SK-N-SH (cell line): ENCODE measurements at regions not wholly inside any gene's neighbourhood (a gene's known extent, or its start where the extent isn't known, plus 50 kb on each side); places are given as distances from the start of the nearest gene placed in this dataset.

Experiments
- CTCF ChIA-PET: fragments of 300-600, 350-600 bp; formaldehyde crosslinking; extraction: SDS; loops from one replicate; lab custom pipeline; 2021; lab: Yijun Ruan, JAX
- POLR2A ChIA-PET: fragments of 350-600 bp; sonication (Branson Sonifier 250); formaldehyde crosslinking; extraction: SDS; loops from one replicate; lab custom pipeline; 2020; ENCODE audit warnings: antibody characterized with exemption, inconsistent platforms; lab: Yijun Ruan, JAX
- DNase-seq: peaks from one replicate; pipeline ENCODE4 v3.0.0; 2012
- H2AFZ ChIP-seq: fragments of 200-600 bp; sonication (generic); 2 replicates; pipeline ENCODE4 v1.8.1; 2016; ENCODE audit warnings: antibody characterized with exemption, mild to moderate bottlenecking, low read depth
- H3F3A ChIP-seq: fragments of 200-600 bp; sonication (generic); replicated peaks from 2 replicates; pipeline ENCODE3; 2016; ENCODE audit warnings: antibody characterized with exemption, mild to moderate bottlenecking; ENCODE audit not compliant: insufficient read depth
- H3K27ac ChIP-seq, 2 experiments: fragments of 200-500 bp in 1 of 2; fragments of 200-600 bp in 1 of 2; sonication (Bioruptor generic) in 1 of 2; sonication (generic), shearing (Covaris generic) in 1 of 2; 2 replicates each; pipeline versions ENCODE4 v1.5.1 to v1.6.1; 2014 to 2016; ENCODE audit warnings: low read depth in 2 of 2, inconsistent platforms in 1 of 2, low read length in 1 of 2, mild to moderate bottlenecking in 1 of 2, mixed read lengths in 1 of 2
- H3K27me3 ChIP-seq: fragments of 200-600 bp; sonication (generic), shearing (Covaris generic); 2 replicates; pipeline ENCODE4 v1.6.1; 2016; ENCODE audit warnings: mixed run types; ENCODE audit not compliant: insufficient read depth
- H3K36me3 ChIP-seq, 2 experiments: fragments of 200-500 bp in 1 of 2; fragments of 200-600 bp in 1 of 2; sonication (Bioruptor generic) in 1 of 2; sonication (generic) in 1 of 2; replicated peaks in 1 of 2; 2 replicates each; pipeline versions ENCODE3 to v1.5.1; 2014 to 2016; ENCODE audit warnings: low read length in 1 of 2, mild to moderate bottlenecking in 1 of 2; ENCODE audit not compliant: insufficient read depth in 2 of 2, control insufficient read depth in 1 of 2
- H3K4me1 ChIP-seq, 2 experiments: fragments of 200-500 bp in 1 of 2; fragments of 200-600 bp in 1 of 2; sonication (Bioruptor generic) in 1 of 2; sonication (generic), shearing (Covaris generic) in 1 of 2; 2 replicates each; pipeline versions ENCODE4 v1.5.1 to v1.6.1; 2014 to 2016; ENCODE audit warnings: low read depth in 1 of 2, low read length in 1 of 2, mixed run types in 1 of 2; ENCODE audit not compliant: insufficient read depth in 2 of 2, control insufficient read depth in 1 of 2
- H3K4me2 ChIP-seq: fragments of 200-600 bp; sonication (generic), shearing (Covaris generic); 2 replicates; pipeline ENCODE4 v1.6.1; 2017; ENCODE audit warnings: mixed run types
- H3K4me3 ChIP-seq, 2 experiments: fragments of 200-500 bp in 1 of 2; fragments of 200-600 bp in 1 of 2; sonication (Bioruptor generic) in 1 of 2; sonication (generic), shearing (Covaris generic) in 1 of 2; 2 replicates each; pipeline versions ENCODE4 v1.5.1 to v1.8.1; 2014 to 2016; ENCODE audit warnings: low read depth in 2 of 2, inconsistent platforms in 1 of 2, low read length in 1 of 2, mild to moderate bottlenecking in 1 of 2, mixed read lengths in 1 of 2, moderate library complexity in 1 of 2
- H3K79me2 ChIP-seq: fragments of 200-600 bp; sonication (generic); 2 replicates; pipeline ENCODE4 v1.8.1; 2017; ENCODE audit warnings: mild to moderate bottlenecking; ENCODE audit not compliant: insufficient read depth
- H3K9ac ChIP-seq: fragments of 200-600 bp; sonication (generic); 2 replicates; pipeline ENCODE4 v1.6.1; 2017; ENCODE audit warnings: mixed run types
- H3K9me2 ChIP-seq: fragments of 200-600 bp; sonication (generic); 2 replicates; pipeline ENCODE4 v1.6.1; 2017; ENCODE audit warnings: mixed run types
- H3K9me3 ChIP-seq: fragments of 200-600 bp; sonication (generic); 2 replicates; pipeline ENCODE4 v1.6.1; 2017; ENCODE audit warnings: mixed run types, mild to moderate bottlenecking, moderate library complexity
- H4K20me1 ChIP-seq: fragments of 200-600 bp; sonication (generic); 2 replicates; pipeline ENCODE4 v1.6.1; 2017; ENCODE audit warnings: mild to moderate bottlenecking, mixed run types; ENCODE audit not compliant: insufficient read depth
- CHD2 ChIP-seq: fragments of 150-350 bp; IDR thresholded peaks from 2 replicates; pipeline ENCODE4 v1.6.1; 2018; ENCODE audit warnings: low read length; ENCODE audit not compliant: partially characterized antibody
- FOXJ3 ChIP-seq: sonication (generic); formaldehyde crosslinking; IDR thresholded peaks from 2 replicates; pipeline ENCODE4 v1.5.1; 2020; ENCODE audit warnings: mild to moderate bottlenecking, missing genetic modification reagents
- MEF2A ChIP-seq: IDR thresholded peaks from 2 replicates; pipeline ENCODE4 v1.4.0; 2012; ENCODE audit warnings: low read depth, borderline replicate concordance
- POLR2AphosphoS5 ChIP-seq: IDR thresholded peaks from 2 replicates; pipeline ENCODE4 v1.6.1; 2012; ENCODE audit warnings: low read depth, low read length
- RCOR1 ChIP-seq: fragments of 150-350 bp; IDR thresholded peaks from 2 replicates; pipeline ENCODE4 v1.6.1; 2017; ENCODE audit warnings: antibody characterized with exemption, low read length
- SMC3 ChIP-seq: IDR thresholded peaks from 2 replicates; pipeline ENCODE4 v1.6.1; 2012; ENCODE audit warnings: low read depth, low read length, improper control_type of control experiment
- TAF1 ChIP-seq: IDR thresholded peaks from 2 replicates; pipeline ENCODE4 v1.6.1; 2012; ENCODE audit warnings: low read depth, mild to moderate bottlenecking, low read length, moderate library complexity, borderline replicate concordance
- TCF12 ChIP-seq: IDR thresholded peaks from 2 replicates; pipeline ENCODE4 v1.4.0; 2012
- WGBS: methylation state at CpG from one replicate; pipeline ENCODE4 v1.1.6; 2017; ENCODE audit warnings: low lambda C conversion rate; 5-methylcytosine and 5-hydroxymethylcytosine counted together
- TF ChIP-seq, protein P1 (sequence below): IDR thresholded peaks from 2 replicates; pipeline ENCODE4 v1.4.0; 2012; ENCODE audit warnings: low read depth, borderline replicate concordance
- TF ChIP-seq, protein P2 (sequence below): IDR thresholded peaks from 2 replicates; pipeline ENCODE4 v1.4.0; 2012; ENCODE audit warnings: low read depth
- TF ChIP-seq, protein P3 (sequence below): IDR thresholded peaks from 2 replicates; pipeline ENCODE4 v1.4.0; 2012; ENCODE audit warnings: low read depth, borderline replicate concordance
- TF ChIP-seq, protein P4 (sequence below): IDR thresholded peaks from 2 replicates; pipeline ENCODE4; 2012
- TF ChIP-seq, protein P5 (sequence below): IDR thresholded peaks from 2 replicates; pipeline ENCODE4 v1.6.1; 2012; ENCODE audit warnings: mild to moderate bottlenecking, low read depth, low read length, moderate library complexity

DNA sequence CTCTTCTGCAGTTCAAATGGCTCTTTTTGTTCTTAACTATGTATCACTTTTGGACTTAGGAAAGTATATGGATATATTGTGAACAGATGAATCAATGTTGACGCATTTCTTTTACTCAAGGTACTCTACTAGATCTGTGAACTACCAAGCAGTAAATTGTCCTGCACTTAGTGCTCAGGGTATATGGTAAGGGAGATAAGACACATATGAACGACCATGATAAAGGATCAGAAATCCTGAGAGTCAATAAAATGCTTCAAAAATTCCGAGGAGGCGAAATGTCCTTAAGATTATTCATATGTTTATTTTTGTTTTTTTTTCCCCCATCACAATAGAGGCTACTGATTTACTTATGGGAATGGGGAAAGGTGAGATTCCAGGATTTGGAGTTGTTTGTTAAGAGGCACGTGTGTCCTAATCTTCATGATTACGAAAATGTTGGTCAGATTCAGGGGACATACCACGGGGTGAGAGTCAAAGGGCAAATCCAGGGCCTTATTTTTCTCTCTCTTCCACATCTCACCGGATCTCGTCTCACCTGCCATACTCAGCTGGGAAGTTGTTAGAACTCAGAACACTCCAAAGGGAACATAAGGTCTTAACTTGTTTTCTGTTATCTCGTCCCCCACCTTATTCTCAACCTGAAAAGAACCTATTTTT, 475.1 kb upstream of the TBL1XR1 start:
- CTCF ChIA-PET = no interaction called here
- H3K36me3 ChIP-seq = no peaks in the 10 kb centered on the region
- TF ChIP-seq, protein P1, sequence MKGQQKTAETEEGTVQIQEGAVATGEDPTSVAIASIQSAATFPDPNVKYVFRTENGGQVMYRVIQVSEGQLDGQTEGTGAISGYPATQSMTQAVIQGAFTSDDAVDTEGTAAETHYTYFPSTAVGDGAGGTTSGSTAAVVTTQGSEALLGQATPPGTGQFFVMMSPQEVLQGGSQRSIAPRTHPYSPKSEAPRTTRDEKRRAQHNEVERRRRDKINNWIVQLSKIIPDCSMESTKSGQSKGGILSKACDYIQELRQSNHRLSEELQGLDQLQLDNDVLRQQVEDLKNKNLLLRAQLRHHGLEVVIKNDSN = no peak
- TF ChIP-seq SMC3 (no peak), MEF2A (no peak), CHD2 (no peak), TCF12 (no peak), RCOR1 (no peak), TAF1 (no peak), FOXJ3 (CRISPR knock-in tag) (no peak), POLR2AphosphoS5 (no peak)
- TF ChIP-seq, protein P2, sequence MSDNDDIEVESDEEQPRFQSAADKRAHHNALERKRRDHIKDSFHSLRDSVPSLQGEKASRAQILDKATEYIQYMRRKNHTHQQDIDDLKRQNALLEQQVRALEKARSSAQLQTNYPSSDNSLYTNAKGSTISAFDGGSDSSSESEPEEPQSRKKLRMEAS = no peak
- TF ChIP-seq, protein P3, sequence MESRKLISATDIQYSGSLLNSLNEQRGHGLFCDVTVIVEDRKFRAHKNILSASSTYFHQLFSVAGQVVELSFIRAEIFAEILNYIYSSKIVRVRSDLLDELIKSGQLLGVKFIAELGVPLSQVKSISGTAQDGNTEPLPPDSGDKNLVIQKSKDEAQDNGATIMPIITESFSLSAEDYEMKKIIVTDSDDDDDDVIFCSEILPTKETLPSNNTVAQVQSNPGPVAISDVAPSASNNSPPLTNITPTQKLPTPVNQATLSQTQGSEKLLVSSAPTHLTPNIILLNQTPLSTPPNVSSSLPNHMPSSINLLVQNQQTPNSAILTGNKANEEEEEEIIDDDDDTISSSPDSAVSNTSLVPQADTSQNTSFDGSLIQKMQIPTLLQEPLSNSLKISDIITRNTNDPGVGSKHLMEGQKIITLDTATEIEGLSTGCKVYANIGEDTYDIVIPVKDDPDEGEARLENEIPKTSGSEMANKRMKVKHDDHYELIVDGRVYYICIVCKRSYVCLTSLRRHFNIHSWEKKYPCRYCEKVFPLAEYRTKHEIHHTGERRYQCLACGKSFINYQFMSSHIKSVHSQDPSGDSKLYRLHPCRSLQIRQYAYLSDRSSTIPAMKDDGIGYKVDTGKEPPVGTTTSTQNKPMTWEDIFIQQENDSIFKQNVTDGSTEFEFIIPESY = no peak
- TF ChIP-seq, protein P4, sequence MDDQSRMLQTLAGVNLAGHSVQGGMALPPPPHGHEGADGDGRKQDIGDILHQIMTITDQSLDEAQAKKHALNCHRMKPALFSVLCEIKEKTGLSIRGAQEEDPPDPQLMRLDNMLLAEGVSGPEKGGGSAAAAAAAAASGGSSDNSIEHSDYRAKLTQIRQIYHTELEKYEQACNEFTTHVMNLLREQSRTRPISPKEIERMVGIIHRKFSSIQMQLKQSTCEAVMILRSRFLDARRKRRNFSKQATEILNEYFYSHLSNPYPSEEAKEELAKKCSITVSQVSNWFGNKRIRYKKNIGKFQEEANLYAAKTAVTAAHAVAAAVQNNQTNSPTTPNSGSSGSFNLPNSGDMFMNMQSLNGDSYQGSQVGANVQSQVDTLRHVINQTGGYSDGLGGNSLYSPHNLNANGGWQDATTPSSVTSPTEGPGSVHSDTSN = no peak
- TF ChIP-seq, protein P5, sequence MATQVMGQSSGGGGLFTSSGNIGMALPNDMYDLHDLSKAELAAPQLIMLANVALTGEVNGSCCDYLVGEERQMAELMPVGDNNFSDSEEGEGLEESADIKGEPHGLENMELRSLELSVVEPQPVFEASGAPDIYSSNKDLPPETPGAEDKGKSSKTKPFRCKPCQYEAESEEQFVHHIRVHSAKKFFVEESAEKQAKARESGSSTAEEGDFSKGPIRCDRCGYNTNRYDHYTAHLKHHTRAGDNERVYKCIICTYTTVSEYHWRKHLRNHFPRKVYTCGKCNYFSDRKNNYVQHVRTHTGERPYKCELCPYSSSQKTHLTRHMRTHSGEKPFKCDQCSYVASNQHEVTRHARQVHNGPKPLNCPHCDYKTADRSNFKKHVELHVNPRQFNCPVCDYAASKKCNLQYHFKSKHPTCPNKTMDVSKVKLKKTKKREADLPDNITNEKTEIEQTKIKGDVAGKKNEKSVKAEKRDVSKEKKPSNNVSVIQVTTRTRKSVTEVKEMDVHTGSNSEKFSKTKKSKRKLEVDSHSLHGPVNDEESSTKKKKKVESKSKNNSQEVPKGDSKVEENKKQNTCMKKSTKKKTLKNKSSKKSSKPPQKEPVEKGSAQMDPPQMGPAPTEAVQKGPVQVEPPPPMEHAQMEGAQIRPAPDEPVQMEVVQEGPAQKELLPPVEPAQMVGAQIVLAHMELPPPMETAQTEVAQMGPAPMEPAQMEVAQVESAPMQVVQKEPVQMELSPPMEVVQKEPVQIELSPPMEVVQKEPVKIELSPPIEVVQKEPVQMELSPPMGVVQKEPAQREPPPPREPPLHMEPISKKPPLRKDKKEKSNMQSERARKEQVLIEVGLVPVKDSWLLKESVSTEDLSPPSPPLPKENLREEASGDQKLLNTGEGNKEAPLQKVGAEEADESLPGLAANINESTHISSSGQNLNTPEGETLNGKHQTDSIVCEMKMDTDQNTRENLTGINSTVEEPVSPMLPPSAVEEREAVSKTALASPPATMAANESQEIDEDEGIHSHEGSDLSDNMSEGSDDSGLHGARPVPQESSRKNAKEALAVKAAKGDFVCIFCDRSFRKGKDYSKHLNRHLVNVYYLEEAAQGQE = no peak
- H3K4me3 ChIP-seq = no peak overlapping the region
- H3K27ac ChIP-seq = no peak overlapping the region
- H3K27me3 ChIP-seq = no peaks in the 10 kb centered on the region
- H4K20me1 ChIP-seq = no peaks in the 10 kb centered on the region
- no peak for DNase-seq
- H3K79me2 ChIP-seq = no peaks in the 10 kb centered on the region
- POLR2A ChIA-PET = no interaction called here
- H3K4me2 ChIP-seq = no peak overlapping the region
- 86% methylated on average over 10 of the region's 10 CpGs for WGBS
- H3K9me2 ChIP-seq = no peaks in the 10 kb centered on the region
- no peaks in the 10 kb centered on the region for H3K9me3 ChIP-seq
- no peaks in the 10 kb centered on the region for H3F3A ChIP-seq
- H3K4me1 ChIP-seq = peaks cover 0 to 5% of the 10 kb centered on the region in 2 experiments; a peak in 2 of 4 replicates
- no peak overlapping the region for H2AFZ ChIP-seq
- no peak overlapping the region for H3K9ac ChIP-seq
